GM19043 (cell line): ENCODE measurements at regions not wholly inside any gene's neighbourhood (a gene's known extent, or its start where the extent isn't known, plus 50 kb on each side); places are given as distances from the start of the nearest gene placed in this dataset.
"Not testable (repeated sequence)": the region's sequence is repeated elsewhere in the genome, so short reads cannot be mapped to it uniquely, and the experiment has no call there.

Source experiments
- ATAC-seq: cut with Tn5 transposase; IDR thresholded peaks from one replicate; pipeline ENCODE4 v1.9.1; 2021; ENCODE audit warnings: low read depth; ENCODE audit not compliant: unreplicated experiment

DNA sequence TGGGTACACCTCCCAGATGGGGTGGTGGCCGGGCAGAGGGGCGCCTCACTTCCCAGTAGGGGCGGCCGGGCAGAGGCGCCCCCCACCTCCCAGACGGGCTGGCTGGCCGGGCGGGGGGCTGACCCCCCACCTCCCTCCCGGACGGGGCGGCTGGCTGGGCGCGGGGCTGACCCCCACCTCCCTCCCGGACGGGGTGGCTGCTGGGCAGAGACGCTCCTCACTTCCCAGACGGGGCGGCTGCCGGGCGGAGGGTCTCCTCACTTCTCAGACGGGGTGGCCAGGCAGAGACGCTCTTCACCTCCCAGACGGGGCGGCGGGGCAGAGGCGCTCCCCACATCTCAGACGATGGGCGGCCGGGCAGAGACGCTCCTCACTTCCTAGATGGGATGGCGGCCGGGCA is 240.6 kb downstream of the IL20RB start:
- not testable (repeated sequence) for ATAC-seq

DNA sequence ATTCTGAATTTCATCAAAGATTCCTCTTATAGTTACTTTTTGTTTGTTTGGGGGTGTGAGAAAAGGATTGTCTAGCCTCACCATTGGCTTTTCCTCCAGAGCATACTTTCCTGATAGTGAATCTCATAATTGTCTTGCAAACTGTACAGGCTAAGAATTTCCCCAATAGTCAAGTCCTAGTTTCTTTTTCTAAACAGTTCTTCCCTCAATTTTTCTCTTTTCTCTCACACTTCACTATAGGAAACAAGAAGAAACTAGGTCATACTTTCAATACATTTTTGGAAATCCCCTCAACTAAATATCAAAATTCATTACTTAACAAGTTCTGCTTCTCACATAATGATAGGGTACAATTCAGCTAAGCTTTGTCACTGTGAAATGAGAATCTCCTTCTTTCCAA is 241.9 kb downstream of the IL20RB start:
- no peak for ATAC-seq

DNA sequence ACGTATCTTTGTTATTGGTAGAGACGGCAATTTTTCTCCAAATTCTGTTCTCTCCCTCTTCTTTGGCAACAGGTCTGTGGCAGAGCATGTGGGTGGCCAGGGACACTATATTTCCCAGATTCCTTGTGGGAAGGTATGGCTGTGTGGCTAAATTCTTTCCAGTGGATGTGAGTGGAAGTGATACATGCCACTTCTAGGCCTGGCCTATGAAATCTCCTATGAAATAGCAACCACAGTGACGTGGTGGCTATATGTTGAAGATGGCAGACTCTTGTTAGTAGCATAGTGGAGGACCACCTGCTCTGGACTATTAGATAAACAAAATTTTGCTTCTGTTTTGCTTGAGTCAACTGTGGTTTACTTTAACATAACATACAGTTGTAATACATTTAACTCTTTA is 243.3 kb downstream of the IL20RB start:
- no peak for ATAC-seq

DNA sequence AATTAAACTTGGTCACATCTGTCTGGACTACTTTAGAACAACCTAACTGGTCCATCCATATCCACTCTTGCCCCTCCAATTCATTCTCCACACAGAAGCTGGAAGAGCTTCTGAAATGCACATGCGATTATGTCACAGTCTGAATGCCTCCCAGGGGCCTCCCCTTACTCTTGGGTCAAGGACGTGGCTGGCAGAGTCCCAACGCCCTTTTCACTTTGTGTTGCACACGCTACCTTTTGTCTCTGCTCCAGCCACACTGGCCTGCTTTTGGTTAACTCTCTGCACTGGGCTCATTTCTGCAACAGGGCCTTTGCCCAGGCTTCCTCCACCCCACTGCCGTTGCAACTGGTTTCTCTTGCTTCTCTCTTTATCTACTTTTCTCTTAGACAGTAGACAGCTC is 245.2 kb downstream of the IL20RB start:
- ATAC-seq = no peak

DNA sequence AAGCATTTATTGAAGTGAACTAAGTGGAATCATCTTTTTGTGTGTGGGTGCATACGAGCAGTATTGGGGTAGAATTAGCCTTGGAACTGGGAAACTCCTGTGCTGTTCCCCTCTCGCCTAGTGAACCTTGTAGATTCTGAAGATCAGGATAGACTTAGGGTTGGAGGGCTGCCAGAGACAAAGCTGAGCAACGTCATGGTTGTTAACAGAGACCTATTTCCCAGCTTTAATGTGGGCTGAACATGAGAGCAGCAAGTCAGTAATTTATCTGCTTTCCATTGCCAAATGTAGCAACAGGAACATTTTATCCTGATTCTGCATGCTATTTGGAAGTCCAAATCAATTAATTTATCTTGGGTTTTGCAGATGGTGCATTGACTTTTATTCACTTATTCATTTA is 246.6 kb downstream of the IL20RB start:
- ATAC-seq = no peak

DNA sequence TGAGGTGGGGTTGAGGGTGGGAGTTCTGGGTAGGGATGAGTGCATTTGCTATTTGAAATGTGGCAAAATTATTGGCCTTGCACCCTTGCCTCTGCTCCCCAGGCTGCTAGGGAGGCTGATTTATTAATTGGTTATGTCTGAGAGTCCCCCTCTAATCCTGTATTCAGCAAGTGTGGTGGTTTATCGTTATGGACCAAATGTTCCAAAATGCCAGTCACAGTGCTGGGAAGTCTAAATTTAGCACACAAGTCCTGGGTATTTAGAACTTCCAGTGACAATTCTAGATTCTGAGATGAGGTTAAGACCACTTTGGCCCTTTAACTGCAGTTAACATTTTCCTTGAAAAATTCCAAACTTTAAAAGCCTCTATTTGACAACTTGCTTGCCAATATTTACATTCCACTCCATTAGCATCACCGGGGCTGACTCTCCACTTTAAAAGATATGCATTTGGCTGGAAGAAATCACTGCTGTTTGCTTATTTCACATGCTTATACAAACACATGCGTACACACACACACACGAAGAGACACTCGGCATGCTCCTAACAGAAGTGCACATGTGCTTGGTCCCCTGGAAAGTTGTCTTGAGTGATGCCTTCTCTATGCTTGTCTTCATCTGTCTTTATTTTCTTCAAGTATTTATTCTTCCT is 247.7 kb downstream of the IL20RB start:
- no peak for ATAC-seq

DNA sequence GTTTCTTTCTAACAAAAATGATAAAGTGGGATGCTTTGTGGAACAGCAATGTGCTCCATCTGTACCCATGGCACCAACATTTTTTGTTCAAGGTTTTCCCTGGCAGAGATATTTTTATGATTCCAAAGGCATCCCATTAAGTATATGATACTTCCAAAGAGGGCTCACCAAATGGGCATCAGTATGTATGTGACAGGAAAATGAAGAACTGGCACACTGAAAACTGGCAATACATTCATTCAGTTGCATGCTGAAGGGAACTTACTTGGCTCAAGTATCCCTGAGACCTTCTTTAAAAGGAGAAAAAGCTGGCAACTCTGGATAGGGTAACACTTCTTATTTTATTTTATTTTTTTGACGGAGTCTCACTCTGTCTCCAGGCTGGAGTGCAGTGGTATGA is 249.8 kb downstream of the IL20RB start:
- ATAC-seq = no peak

DNA sequence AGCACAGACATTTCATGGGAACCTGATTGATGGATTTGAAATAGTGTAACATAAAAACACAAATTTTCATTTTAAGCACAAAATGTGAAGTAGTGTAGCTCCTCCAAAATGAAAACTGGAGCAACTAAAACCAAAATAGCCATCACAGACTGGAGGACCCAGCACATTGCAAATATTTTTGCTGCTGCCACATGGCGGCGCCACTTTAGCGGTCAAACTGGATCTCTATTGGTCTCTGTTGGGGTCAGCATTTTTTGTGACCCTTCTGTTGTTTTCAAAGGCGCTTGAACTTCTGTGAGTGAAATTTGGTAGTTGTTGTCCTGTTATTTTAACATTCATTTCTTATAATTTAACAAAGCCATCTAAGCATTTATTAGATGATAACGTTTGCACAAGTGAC is 259.9 kb downstream of the IL20RB start:
- no peak for ATAC-seq

DNA sequence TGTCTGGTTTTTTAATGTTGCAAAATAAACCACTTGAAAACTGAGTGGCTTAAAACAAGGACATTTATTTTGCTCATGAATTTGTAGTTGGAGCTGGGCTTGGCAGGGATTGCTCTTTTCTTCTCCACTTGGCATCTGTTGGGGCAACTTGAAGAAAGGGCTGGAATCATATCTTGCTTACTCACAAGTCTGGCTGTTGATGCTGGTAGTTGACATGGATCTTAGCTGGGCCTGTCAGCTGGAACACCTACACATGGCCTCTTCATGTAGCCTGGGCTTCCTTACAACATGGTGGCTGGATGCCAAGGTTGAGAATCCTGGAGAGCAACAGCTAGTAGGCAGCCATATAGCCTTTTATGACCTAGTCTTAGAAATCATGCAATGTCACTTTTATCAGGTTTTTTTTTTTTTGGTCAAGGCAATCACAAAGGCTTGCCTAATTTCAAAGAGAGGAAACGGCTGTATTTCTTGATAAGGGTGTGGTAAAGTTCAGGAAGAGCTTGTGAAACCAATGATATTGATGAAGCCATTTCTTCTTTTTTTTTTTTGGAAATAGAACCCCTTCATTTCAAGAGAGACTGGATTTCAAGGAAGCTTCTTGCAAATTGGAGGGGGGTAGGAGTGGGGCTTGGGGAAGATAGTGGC is 262.1 kb downstream of the IL20RB start:
- ATAC-seq = no peak

DNA sequence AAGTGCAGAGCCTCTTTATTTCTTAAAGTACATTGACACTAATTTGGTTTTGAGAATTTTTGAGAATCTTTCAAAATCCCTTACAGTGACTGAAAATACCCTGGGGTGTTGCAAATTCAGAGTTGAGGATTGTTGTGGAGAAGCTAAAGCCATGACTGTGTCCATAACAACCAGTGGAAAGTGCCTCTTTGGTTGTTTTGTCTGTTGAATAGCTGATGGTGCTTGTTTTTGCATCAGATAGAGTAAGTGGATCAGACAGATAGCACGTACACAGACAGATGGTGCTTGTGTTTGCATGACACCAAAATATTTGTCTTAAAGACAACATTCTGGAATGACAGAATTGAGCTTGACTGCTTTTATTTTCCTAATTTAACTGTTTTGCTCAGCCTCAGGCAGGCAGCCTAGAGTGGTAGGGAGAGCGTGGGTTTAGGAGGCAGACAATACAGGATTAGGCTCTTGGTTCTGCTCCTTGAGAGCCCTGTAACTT is 265.0 kb downstream of the IL20RB start:
- no peak for ATAC-seq

DNA sequence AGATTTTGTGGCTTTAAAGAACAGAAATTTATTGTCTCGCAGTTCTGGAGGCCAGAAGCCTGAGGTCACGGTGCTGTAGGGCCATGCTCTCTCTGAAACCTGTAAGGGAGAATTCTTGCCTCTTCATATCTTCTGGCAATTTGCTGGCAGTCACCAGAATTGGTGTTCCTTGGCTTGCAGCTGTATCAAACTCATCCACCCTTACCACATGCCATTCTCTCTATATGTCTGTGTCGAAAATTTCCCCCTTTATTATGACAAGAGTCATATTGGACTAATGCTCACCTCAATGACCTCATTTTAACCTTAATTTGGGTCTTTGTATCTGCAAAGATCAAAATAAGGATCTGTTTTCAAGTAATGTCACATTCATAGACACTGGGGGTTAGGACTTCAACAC is 266.7 kb downstream of the IL20RB start:
- ATAC-seq = no peak

DNA sequence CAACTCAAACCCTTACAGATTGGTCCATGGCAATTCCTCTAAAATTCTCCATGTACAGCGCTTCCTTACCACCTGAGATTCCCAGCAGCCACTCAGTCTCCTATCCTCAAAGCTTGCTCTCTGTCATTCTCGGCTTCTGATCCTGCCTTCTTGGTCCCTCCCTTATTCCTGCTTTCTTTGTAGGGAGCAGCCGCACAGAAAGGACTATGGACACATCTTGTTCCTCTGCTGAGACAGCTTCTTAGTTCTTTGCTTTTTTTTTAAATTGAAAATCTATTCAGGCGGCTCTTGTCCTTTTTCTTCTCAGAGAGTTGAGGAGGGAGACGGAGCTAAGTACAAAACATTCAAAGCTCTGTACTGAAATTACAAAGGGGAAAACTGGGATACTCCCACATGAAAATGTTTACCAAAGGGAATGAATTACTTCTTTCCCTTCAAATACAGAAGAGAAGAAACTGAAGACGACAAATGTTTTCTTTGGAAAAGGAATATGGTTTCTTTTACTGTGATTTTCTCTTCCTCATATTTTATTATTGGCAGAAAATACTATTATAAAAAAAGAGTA is 285.1 kb downstream of the IL20RB start:
- no peak for ATAC-seq

DNA sequence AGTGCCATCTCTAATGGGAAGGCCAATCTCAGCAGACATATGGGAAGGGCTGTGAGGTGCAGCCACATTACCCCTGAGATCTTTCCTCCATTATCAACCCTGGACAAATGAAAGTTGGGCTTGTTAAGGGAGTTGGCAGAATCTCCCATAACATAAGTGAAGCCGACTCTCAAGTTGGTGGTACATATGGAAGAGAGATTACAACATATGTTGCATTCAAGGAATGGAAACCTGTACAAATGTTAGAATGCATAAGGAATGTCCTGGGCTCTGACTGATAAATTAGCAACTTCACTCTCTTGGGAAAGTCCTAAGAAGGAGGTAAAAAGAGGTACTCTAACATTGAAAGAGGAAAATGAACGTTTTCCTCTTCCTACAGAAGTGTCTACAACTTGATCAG is 288.7 kb downstream of the IL20RB start:
- no peak for ATAC-seq

DNA sequence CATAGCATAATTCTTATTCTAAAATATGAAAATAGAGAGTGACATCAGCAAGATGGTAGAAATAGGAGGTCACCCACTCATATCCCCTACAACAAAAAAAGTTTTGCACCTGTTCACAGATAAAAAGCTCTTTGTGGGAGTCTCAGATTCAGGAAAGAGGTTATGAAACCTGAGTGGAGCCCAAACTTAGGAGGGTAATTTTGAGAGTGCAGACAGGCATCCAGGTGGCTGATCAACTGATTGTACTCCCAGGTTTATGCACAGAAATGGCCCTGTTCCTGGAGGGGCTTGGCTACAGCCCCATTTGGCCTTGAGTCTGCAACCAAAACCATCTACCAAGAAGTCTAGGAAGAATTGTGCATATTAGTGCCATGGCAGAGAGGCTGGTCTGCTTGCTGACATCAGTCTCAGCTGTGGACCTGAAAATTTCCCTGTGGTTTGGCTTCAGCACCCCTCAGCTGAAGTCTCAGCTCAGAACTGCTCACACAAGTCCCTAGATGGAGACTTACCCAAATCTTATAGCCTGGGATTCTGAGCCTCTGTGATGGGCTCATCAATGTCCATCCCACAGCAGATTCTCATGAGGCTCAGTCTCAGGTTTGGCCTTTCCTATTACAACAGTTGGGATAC is 291.6 kb downstream of the IL20RB start:
- no peak for ATAC-seq

DNA sequence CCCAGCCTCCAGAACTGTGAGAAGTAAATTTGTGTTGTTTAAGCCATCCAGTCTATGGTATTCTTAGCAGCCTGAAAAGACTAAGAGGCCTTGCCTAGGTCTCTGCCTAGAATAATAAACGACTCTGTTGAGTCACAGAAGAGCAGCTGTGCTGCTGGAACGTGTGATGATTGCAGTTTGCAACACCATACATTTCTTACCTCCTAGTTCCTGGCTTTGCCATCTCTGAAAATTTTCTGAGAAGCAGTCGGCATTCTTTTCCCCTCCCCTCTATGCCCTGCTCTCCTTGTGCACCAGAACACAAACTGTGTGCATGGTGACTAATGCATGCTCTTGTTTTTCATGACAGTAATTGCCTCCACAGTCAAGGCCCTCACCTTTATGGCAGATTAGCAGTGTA is 301.3 kb downstream of the IL20RB start:
- no peak for ATAC-seq

DNA sequence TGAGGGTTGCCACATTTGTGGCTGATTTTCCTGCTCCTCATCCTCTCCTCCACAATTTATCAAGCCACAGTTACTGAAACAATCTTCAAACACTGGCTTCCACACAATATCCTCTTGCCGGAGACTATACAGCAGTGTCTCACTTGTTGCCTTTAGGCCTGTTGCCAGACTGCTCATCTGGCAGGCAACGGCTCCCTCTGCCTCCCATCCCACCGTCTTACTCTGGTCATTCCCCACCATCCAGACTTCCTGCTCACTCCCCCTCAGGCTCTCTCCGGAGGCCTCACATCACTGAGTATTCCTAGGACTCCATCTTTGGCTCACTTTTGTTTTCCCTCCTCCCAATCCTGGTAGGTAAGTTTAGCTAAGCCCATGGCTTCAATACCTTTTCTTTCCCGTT is 301.9 kb downstream of the IL20RB start:
- no peak for ATAC-seq

DNA sequence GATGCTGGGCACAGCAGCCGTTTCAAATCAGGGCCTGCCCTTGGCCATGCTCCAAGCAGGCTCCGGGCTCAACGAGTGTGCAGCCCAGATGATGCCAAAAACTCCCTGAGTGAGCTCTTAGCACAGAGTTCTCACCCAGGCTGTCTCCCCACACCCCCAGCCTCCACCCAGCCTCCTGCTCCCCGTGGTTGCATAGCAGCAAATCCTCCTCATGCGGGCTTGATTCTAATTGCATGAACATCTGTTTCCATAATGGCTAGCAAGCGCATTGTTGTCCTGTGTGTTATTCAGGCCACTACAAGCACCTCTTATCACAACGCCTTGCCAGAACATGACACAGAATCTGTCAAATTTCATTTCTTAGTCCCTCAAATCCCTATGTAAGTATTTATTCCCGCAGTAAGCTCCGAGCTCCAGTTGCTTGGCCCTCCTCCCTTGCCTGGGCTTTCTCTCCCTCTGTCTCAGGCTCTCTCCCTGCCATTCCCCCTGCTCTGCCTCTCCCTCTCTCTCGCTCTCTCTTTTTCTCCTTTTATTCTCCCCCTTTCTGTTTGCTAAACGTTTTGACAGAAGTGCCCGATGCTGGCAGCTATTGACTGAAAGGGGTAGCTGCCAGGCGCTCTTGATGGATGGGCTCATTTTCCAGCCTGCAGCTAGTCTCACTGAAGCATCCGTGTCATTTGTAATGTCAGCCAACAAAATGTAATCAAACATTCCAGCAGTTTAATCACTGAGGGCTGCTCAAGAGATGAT is 306.5 kb downstream of the IL20RB start:
- no peak for ATAC-seq

DNA sequence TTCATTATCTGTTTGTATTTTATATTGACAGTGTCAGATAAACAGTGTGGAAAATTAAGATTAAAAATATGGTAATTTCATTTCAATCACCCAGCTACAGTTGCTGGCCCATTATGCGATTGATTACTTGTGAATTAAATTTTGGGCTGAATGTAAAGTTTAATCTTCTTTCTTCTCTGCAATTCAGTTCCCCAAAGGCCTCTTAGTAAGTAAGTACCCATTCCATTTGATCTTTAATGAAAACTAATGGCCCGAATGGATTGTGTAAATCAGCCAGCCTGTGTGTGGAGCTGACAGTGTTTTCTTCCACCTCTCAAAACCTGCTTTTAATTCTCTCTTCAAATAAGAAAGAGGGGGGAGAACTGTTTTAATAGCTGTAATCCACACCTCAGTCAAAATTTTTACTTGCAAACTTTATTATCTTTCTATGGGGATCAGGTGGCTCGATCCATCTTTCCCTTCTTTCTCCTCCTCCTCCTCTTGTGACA is 307.1 kb downstream of the IL20RB start:
- ATAC-seq = no peak

DNA sequence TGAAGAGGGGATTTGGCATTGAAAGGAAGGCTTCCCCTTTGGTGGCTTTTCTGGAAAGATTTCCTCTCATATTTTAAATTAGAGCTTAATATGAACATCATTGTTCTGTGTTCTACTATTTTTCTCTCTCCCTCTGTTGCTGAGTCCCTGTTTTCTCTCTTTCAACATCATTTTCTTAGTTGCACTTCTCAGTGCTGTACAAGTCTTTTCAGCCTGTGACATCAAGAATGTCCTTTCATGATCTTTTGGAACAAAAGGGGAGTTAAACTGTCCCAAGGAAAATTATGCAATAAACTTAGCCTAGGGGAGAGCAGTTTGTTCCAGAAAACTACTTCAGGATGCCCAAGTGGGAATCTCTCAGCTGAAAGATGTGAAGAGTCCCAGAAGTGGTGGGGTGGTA is 325.1 kb downstream of the IL20RB start:
- no peak for ATAC-seq

DNA sequence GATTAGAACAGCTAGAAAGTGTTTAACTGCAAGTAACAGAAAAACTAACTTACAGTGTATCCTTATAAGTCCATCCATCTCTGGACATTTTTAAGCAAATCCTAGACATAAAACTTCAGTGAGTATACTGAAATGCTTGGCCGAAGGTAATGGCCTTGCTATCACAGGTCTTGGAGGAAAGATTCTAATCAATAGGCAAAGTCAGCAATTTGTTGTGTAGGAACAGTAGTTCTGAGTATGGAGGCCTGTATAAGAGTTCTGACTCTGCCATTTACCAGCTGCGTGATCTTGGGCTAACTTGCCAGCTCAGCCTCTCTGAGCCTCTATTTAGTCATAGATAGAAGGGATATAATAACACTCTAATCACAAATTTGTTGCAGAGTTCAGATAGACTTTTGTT is 328.1 kb downstream of the IL20RB start:
- ATAC-seq = no peak

DNA sequence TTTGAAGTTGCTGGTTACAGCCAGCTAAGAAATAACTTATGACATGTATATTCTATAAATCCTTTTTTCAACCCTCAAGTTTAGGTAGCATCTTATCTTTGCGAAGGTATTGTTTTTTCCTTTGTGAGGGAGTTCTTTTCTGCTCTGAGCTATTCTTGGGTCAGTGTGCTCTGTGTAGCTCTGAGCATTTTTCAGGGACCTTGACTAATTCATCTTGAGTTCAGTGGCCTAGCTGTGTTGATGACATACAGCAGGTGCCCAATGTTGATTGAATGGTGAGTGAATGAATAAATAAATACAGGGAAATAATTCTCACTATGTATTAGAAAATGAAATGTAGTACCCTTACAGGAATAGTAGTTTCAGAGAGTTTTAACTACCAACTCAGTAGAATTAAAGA is 335.3 kb downstream of the IL20RB start:
- no peak for ATAC-seq
